ENCODE measurements at regions not wholly inside any gene's neighbourhood (a gene's known extent, or its start where the extent isn't known, plus 50 kb on each side); places are given as distances from the start of the nearest gene placed in this dataset.

DNA sequence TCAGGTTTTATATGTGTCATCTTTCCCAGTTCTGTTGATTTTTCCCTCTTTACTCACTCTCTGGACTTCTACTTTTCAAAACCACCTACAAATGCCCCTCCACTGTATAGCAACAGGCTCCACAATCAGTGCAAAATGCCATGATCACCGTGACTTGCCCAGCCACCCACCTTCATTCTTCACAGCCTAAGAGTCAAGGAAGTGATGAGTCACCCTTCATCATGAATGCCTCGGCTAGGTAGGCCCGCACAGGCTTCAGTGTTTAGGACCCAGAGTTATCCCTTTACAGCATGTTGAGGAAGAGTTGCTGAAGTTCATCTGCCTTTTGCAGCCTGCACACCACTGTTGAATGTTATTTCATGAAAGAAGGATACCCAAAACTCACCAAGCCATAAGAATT lies 158.6 kb downstream of the PMP22 start:
- no peak for TF ChIP-seq POLR2A (IDR thresholded peaks at IDR 0.05)
- TF ChIP-seq, protein P1, sequence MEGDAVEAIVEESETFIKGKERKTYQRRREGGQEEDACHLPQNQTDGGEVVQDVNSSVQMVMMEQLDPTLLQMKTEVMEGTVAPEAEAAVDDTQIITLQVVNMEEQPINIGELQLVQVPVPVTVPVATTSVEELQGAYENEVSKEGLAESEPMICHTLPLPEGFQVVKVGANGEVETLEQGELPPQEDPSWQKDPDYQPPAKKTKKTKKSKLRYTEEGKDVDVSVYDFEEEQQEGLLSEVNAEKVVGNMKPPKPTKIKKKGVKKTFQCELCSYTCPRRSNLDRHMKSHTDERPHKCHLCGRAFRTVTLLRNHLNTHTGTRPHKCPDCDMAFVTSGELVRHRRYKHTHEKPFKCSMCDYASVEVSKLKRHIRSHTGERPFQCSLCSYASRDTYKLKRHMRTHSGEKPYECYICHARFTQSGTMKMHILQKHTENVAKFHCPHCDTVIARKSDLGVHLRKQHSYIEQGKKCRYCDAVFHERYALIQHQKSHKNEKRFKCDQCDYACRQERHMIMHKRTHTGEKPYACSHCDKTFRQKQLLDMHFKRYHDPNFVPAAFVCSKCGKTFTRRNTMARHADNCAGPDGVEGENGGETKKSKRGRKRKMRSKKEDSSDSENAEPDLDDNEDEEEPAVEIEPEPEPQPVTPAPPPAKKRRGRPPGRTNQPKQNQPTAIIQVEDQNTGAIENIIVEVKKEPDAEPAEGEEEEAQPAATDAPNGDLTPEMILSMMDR (IDR thresholded peaks at IDR 0.05): no peak

All from breast epithelium (tissue), 3 donors.